HCT116 (cell line): ENCODE measurements at regions not wholly inside any gene's neighbourhood (a gene's known extent, or its start where the extent isn't known, plus 50 kb on each side); places are given as distances from the start of the nearest gene placed in this dataset.

ENCODE experiments used
- ATAC-seq: fragments of 200-7000 bp; cut with Tn5 transposase; 2 replicates; pipeline ENCODE4 v1.9.1; 2020; ENCODE audit warnings: mild to moderate bottlenecking, moderate library complexity
- BruUV-seq: library from RNA; stranded (reverse); fragments of 400-500 nt; replicated peaks from 2 replicates; lab custom pipeline; 2021; lab: Mats Ljungman, UMichigan
- CTCF ChIA-PET: fragments of 300-600 bp; sonication (Branson Sonifier 250); formaldehyde crosslinking; loops from one replicate; lab custom pipeline; 2021; ENCODE audit warnings: antibody characterized with exemption; lab: Charles Lee
- POLR2A ChIA-PET: fragments of 300-600, 350-600 bp; sonication (Branson Sonifier 250); formaldehyde crosslinking; loops from one replicate; lab custom pipeline; 2021; ENCODE audit warnings: antibody characterized with exemption; lab: Charles Lee
- RAD21 ChIA-PET, 2 experiments: fragments of 300-600 bp; sonication (Branson Sonifier 250); formaldehyde crosslinking; loops; one replicate each; lab custom pipeline; 2023; ENCODE audit warnings: low total read pairs in 2 of 2; ENCODE audit not compliant: uncharacterized antibody in 2 of 2, unreplicated experiment in 2 of 2, low non-redundant PET in 1 of 2; lab: Charles Lee
- DNase-seq: peaks from one replicate; pipeline ENCODE4 v3.0.0-alpha.2; 2010; ENCODE audit warnings: low read depth, low spot score
- H2AFZ ChIP-seq: fragments of 200-600 bp; shearing (Covaris generic), sonication (generic); 2 replicates; pipeline ENCODE4 v1.6.1; 2017; ENCODE audit warnings: low read depth, mixed run types, mixed read lengths, antibody characterized with exemption, low read length; ENCODE audit not compliant: poor library complexity, severe bottlenecking
- H3K27ac ChIP-seq: 2 replicates; pipeline ENCODE4 v1.5.1; 2012; ENCODE audit warnings: low read depth, low read length
- H3K27me3 ChIP-seq: fragments of 200-600 bp; sonication (generic); 2 replicates; pipeline ENCODE4 v1.6.1; 2016; ENCODE audit warnings: mixed run types, low read length, mixed read lengths; ENCODE audit not compliant: insufficient read depth
- H3K36me3 ChIP-seq, 2 experiments: fragments of 200-500 bp in 1 of 2; fragments of 200-600 bp in 1 of 2; sonication (Bioruptor generic) in 1 of 2; sonication (generic) in 1 of 2; 2 replicates each; pipeline versions ENCODE4 v1.5.1 to v1.6.1; 2014 to 2016; ENCODE audit warnings: low read length in 2 of 2, inconsistent platforms in 1 of 2, mixed read lengths in 1 of 2, mixed run types in 1 of 2; ENCODE audit not compliant: insufficient read depth in 2 of 2, control insufficient read depth in 1 of 2
- H3K4me1 ChIP-seq, 2 experiments: fragments of 200-600 bp in 1 of 2; sonication (generic) in 1 of 2; 2 replicates each; pipeline versions ENCODE4 v1.5.1 to v1.6.1; 2012 to 2017; ENCODE audit warnings: low read length in 2 of 2, inconsistent platforms in 1 of 2, mild to moderate bottlenecking in 1 of 2, mixed read lengths in 1 of 2, mixed run types in 1 of 2, moderate library complexity in 1 of 2; ENCODE audit not compliant: insufficient read depth in 2 of 2, control insufficient read depth in 1 of 2
- H3K4me2 ChIP-seq: fragments of 200-600 bp; sonication (generic); 2 replicates; pipeline ENCODE4 v1.6.1; 2017; ENCODE audit warnings: mixed run types, low read length, mixed read lengths
- H3K4me3 ChIP-seq, 2 experiments: fragments of 200-600 bp in 1 of 2; sonication (generic) in 1 of 2; replicated peaks in 1 of 2; 2 replicates each; pipeline ENCODE4 v1.5.1; 2011 to 2016; ENCODE audit warnings: low read length in 2 of 2, control low read depth in 1 of 2, low read depth in 1 of 2, mild to moderate bottlenecking in 1 of 2, mixed read lengths in 1 of 2, mixed run types in 1 of 2
- H3K79me2 ChIP-seq: fragments of 200-600 bp; sonication (generic); 2 replicates; pipeline ENCODE4 v1.6.1; 2017; ENCODE audit warnings: mild to moderate bottlenecking, mixed run types, low read length, moderate library complexity, mixed read lengths; ENCODE audit not compliant: insufficient read depth
- H3K9ac ChIP-seq: fragments of 200-600 bp; sonication (generic); 2 replicates; pipeline ENCODE4 v1.6.1; 2016; ENCODE audit warnings: low read length, mixed read lengths
- H3K9me2 ChIP-seq: fragments of 200-600 bp; sonication (generic), shearing (Covaris generic); 2 replicates; pipeline ENCODE4 v1.6.1; 2017; ENCODE audit warnings: mixed run types, mild to moderate bottlenecking, moderate library complexity; ENCODE audit not compliant: insufficient read depth
- H3K9me3 ChIP-seq, 2 experiments: fragments of 200-500 bp in 1 of 2; fragments of 200-600 bp in 1 of 2; sonication (Bioruptor generic) in 1 of 2; sonication (generic) in 1 of 2; 2 replicates each; pipeline ENCODE4 v1.6.1; 2014 to 2017; ENCODE audit warnings: low read length in 2 of 2, mixed read lengths in 2 of 2, inconsistent platforms in 1 of 2, low read depth in 1 of 2, mild to moderate bottlenecking in 1 of 2, mixed run types in 1 of 2, moderate library complexity in 1 of 2; ENCODE audit not compliant: control insufficient read depth in 1 of 2, insufficient read depth in 1 of 2
- H4K20me1 ChIP-seq: fragments of 200-600 bp; sonication (generic), shearing (Covaris generic); 2 replicates; pipeline ENCODE4 v1.6.1; 2017; ENCODE audit warnings: mixed run types, mild to moderate bottlenecking, moderate library complexity; ENCODE audit not compliant: insufficient read depth
- CBX3 ChIP-seq: IDR thresholded peaks from 2 replicates; pipeline ENCODE4 v1.6.1; 2012; ENCODE audit warnings: low read depth
- ELF1 ChIP-seq: IDR thresholded peaks from 2 replicates; pipeline ENCODE4 v1.6.1; 2012; ENCODE audit warnings: low read depth, borderline replicate concordance
- EZH2phosphoT487 ChIP-seq: fragments of 200-600 bp; IDR thresholded peaks from 2 replicates; pipeline ENCODE4 v1.6.1; 2018; ENCODE audit warnings: antibody characterized with exemption, borderline replicate concordance
- MAX ChIP-seq: IDR thresholded peaks from 2 replicates; pipeline ENCODE4 v1.6.1; 2012
- POLR2A ChIP-seq: IDR thresholded peaks from 2 replicates; pipeline ENCODE4 v1.7.0; 2011; ENCODE audit warnings: borderline replicate concordance; ENCODE audit not compliant: insufficient read depth, insufficient read length; ENCODE audit errors: extremely low read depth
- POLR2AphosphoS5 ChIP-seq: IDR thresholded peaks from 2 replicates; pipeline ENCODE4 v1.6.1; 2011; ENCODE audit warnings: mild to moderate bottlenecking, low read depth, low read length, moderate library complexity
- RAD21 ChIP-seq: IDR thresholded peaks from 2 replicates; pipeline ENCODE4 v1.6.1; 2012; ENCODE audit warnings: low read depth, mild to moderate bottlenecking
- SIN3A ChIP-seq: IDR thresholded peaks from 2 replicates; pipeline ENCODE4 v1.6.1; 2012; ENCODE audit warnings: low read depth
- SP1 ChIP-seq: IDR thresholded peaks from 2 replicates; pipeline ENCODE4 v1.6.1; 2012; ENCODE audit warnings: low read depth
- SRF ChIP-seq: IDR thresholded peaks from 2 replicates; pipeline ENCODE4 v1.6.1; 2012; ENCODE audit warnings: low read depth
- TCF7L2 ChIP-seq: IDR thresholded peaks from 2 replicates; pipeline ENCODE4 v1.7.0; 2011; ENCODE audit warnings: borderline replicate concordance, inconsistent platforms; ENCODE audit not compliant: insufficient read depth, insufficient read length; ENCODE audit errors: extremely low read depth
- ZBTB33 ChIP-seq: IDR thresholded peaks from 2 replicates; pipeline ENCODE4 v1.6.1; 2011; ENCODE audit warnings: mild to moderate bottlenecking, low read length, moderate library complexity; ENCODE audit not compliant: insufficient replicate concordance; ENCODE audit errors: extremely low read depth
- ZFX ChIP-seq: fragments of 450-650 bp; IDR thresholded peaks from 2 replicates; pipeline ENCODE4 v1.6.1; 2017
- ZNF274 ChIP-seq: fragments of 200-500 bp; sonication (Bioruptor generic); IDR thresholded peaks from 2 replicates; pipeline ENCODE4 v1.6.1; 2014; ENCODE audit warnings: mild to moderate bottlenecking, low read depth, low read length, inconsistent platforms
- intact Hi-C: fragments of 100-400 bp; cut with micrococcal nuclease; formaldehyde crosslinking; loops from 2 replicates; pipeline ENCODE4 v1.10.0; 2022
- TF ChIP-seq, protein P1 (sequence below), 3 experiments: fragments of 200-600 bp in 1 of 3; sonication (generic) in 1 of 3; IDR thresholded peaks in 2 of 3; conservative IDR thresholded peaks in 1 of 3; 2 replicates each; pipeline ENCODE4 v1.5.1; 2012 to 2017; ENCODE audit warnings: low read depth in 2 of 3, low read length in 2 of 3, antibody characterized with exemption in 1 of 3, borderline replicate concordance in 1 of 3, control low read depth in 1 of 3, mild to moderate bottlenecking in 1 of 3, mixed read lengths in 1 of 3, mixed run types in 1 of 3, moderate library complexity in 1 of 3; ENCODE audit not compliant: insufficient read depth in 1 of 3
- TF ChIP-seq, protein P2 (sequence below): IDR thresholded peaks from 2 replicates; pipeline ENCODE4 v1.6.1; 2012; ENCODE audit warnings: low read depth
- TF ChIP-seq, protein P3 (sequence below): IDR thresholded peaks from 2 replicates; pipeline ENCODE4 v1.6.1; 2012

GRCh38 chr1:2856676-2857375 is 55.3 kb upstream of the TTC34 start:
- H3K27ac ChIP-seq: no peak overlapping the region
- no peak for DNase-seq
- H3K4me3 ChIP-seq: no peak overlapping the region
- RAD21 ChIA-PET: no interaction called here
- TF ChIP-seq ZFX (no peak), SIN3A (no peak), ZNF274 (no peak), MAX (no peak), ELF1 (no peak), POLR2A (no peak), SRF (no peak), RAD21 (no peak), POLR2AphosphoS5 (no peak), ZBTB33 (no peak), TCF7L2 (no peak), SP1 (no peak), CBX3 (no peak), EZH2phosphoT487 (no peak)
- TF ChIP-seq, protein P1, sequence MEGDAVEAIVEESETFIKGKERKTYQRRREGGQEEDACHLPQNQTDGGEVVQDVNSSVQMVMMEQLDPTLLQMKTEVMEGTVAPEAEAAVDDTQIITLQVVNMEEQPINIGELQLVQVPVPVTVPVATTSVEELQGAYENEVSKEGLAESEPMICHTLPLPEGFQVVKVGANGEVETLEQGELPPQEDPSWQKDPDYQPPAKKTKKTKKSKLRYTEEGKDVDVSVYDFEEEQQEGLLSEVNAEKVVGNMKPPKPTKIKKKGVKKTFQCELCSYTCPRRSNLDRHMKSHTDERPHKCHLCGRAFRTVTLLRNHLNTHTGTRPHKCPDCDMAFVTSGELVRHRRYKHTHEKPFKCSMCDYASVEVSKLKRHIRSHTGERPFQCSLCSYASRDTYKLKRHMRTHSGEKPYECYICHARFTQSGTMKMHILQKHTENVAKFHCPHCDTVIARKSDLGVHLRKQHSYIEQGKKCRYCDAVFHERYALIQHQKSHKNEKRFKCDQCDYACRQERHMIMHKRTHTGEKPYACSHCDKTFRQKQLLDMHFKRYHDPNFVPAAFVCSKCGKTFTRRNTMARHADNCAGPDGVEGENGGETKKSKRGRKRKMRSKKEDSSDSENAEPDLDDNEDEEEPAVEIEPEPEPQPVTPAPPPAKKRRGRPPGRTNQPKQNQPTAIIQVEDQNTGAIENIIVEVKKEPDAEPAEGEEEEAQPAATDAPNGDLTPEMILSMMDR (IDR thresholded peaks at IDR 0.05 in 2 of 3, conservative IDR thresholded peaks at IDR 0.05 in 1 of 3; ENCODE audit: borderline replicate concordance in 1 of 3, insufficient read depth in 1 of 3, low read depth in 2 of 3, low read length in 2 of 3): no peak
- TF ChIP-seq, protein P2, sequence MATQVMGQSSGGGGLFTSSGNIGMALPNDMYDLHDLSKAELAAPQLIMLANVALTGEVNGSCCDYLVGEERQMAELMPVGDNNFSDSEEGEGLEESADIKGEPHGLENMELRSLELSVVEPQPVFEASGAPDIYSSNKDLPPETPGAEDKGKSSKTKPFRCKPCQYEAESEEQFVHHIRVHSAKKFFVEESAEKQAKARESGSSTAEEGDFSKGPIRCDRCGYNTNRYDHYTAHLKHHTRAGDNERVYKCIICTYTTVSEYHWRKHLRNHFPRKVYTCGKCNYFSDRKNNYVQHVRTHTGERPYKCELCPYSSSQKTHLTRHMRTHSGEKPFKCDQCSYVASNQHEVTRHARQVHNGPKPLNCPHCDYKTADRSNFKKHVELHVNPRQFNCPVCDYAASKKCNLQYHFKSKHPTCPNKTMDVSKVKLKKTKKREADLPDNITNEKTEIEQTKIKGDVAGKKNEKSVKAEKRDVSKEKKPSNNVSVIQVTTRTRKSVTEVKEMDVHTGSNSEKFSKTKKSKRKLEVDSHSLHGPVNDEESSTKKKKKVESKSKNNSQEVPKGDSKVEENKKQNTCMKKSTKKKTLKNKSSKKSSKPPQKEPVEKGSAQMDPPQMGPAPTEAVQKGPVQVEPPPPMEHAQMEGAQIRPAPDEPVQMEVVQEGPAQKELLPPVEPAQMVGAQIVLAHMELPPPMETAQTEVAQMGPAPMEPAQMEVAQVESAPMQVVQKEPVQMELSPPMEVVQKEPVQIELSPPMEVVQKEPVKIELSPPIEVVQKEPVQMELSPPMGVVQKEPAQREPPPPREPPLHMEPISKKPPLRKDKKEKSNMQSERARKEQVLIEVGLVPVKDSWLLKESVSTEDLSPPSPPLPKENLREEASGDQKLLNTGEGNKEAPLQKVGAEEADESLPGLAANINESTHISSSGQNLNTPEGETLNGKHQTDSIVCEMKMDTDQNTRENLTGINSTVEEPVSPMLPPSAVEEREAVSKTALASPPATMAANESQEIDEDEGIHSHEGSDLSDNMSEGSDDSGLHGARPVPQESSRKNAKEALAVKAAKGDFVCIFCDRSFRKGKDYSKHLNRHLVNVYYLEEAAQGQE: no peak
- TF ChIP-seq, protein P3, sequence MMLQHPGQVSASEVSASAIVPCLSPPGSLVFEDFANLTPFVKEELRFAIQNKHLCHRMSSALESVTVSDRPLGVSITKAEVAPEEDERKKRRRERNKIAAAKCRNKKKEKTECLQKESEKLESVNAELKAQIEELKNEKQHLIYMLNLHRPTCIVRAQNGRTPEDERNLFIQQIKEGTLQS: no peak
- 0 out of 2 replicates have a peak, but pooled peaks cover 3% of the 10 kb centered on the region for H3K27me3 ChIP-seq
- H2AFZ ChIP-seq: no peak overlapping the region
- CTCF ChIA-PET: no interaction called here
- no TSS peak for BruUV-seq
- POLR2A ChIA-PET: no interaction called here
- H3K4me2 ChIP-seq: no peak overlapping the region
- intact Hi-C loops: no loop called here
- no peaks in the 10 kb centered on the region for H3K4me1 ChIP-seq
- H3K9me2 ChIP-seq: no peaks in the 10 kb centered on the region
- no peaks in the 10 kb centered on the region for H3K36me3 ChIP-seq
- no peaks in the 10 kb centered on the region for H3K9me3 ChIP-seq
- H3K79me2 ChIP-seq: no peaks in the 10 kb centered on the region
- H4K20me1 ChIP-seq: no peaks in the 10 kb centered on the region
- ATAC-seq: no peak
- H3K9ac ChIP-seq: no peak overlapping the region
